Activated CD8-positive, alpha-beta T cell treated with anti-CD3 and anti-CD28 coated beads, Interleukin-2, amount 10 ng/mL, durations not matched to agents 7 days and 5 days (primary cell): ENCODE measurements at regions not wholly inside any gene's neighbourhood (a gene's known extent, or its start where the extent isn't known, plus 50 kb on each side); places are given as distances from the start of the nearest gene placed in this dataset.

Experiments used
- ATAC-seq: fragments of 150-1000 bp; cut with Tn5 transposase; one replicate; pipeline ENCODE4 v1.10.0; 2021; ENCODE audit warnings: moderate library complexity
- CTCF ChIA-PET: fragments of 350-600 bp; sonication (Branson Sonifier 250); formaldehyde crosslinking; loops from one replicate; lab custom pipeline; 2021; ENCODE audit warnings: antibody characterized with exemption; lab: Charles Lee
- POLR2A ChIA-PET: fragments of 350-600 bp; sonication (Branson Sonifier 250); formaldehyde crosslinking; loops from one replicate; lab custom pipeline; 2021; ENCODE audit warnings: antibody characterized with exemption; lab: Charles Lee
- DNase-seq: peaks from one replicate; pipeline ENCODE4 v3.0.0-alpha.2; 2020
- H3K27ac Mint-ChIP-seq: one replicate; pipeline ENCODE4 v1.8.0; 2021; ENCODE audit warnings: mild to moderate bottlenecking, mixed read lengths
- H3K27me3 Mint-ChIP-seq: one replicate; pipeline ENCODE4 v1.8.0; 2021; ENCODE audit warnings: low read depth, mixed read lengths
- H3K36me3 Mint-ChIP-seq: one replicate; pipeline ENCODE4 v1.8.0; 2021; ENCODE audit warnings: low read depth, mixed read lengths
- H3K4me1 Mint-ChIP-seq: one replicate; pipeline ENCODE4 v1.8.0; 2021; ENCODE audit warnings: low read depth, mixed read lengths
- H3K4me3 Mint-ChIP-seq: one replicate; pipeline ENCODE4 v1.8.0; 2021; ENCODE audit warnings: mild to moderate bottlenecking, mixed read lengths
- H3K9me3 Mint-ChIP-seq: one replicate; pipeline ENCODE4 v1.8.0; 2022; ENCODE audit warnings: mixed read lengths; ENCODE audit not compliant: insufficient read depth

- ChIA-PET POLR2A (no interaction called here), CTCF (no interaction called here)
- Mint-ChIP-seq H3K27me3 (peaks cover under 1% of the 10 kb centered on the region), H3K36me3 (no peaks in the 10 kb centered on the region), H3K9me3 (no peaks in the 10 kb centered on the region), H3K27ac (no peak overlapping the region), H3K4me3 (no peak overlapping the region), H3K4me1 (no peaks in the 10 kb centered on the region)
- DNase-seq (no peak), ATAC-seq (no peak)
Observed at GRCh38 chr9:134980516-134980915, 62.8 kb upstream of the FCN1 start.

GRCh38 chr9:134980991-134981390 lies 63.3 kb upstream of the FCN1 start:
- no peak overlapping the region for H3K27ac Mint-ChIP-seq
- POLR2A ChIA-PET = no interaction called here
- H3K9me3 Mint-ChIP-seq = no peaks in the 10 kb centered on the region
- DNase-seq (no peak), ATAC-seq (no peak)
- H3K27me3 Mint-ChIP-seq = no peaks in the 10 kb centered on the region
- H3K4me3 Mint-ChIP-seq = no peak overlapping the region
- no peaks in the 10 kb centered on the region for H3K36me3 Mint-ChIP-seq
- no peaks in the 10 kb centered on the region for H3K4me1 Mint-ChIP-seq
- CTCF ChIA-PET = no interaction called here

GRCh38 chr9:134981829-134982228 lies 64.1 kb upstream of the FCN1 start:
- Mint-ChIP-seq H3K27me3 (no peaks in the 10 kb centered on the region), H3K27ac (no peak overlapping the region), H3K36me3 (no peaks in the 10 kb centered on the region), H3K4me3 (no peak overlapping the region), H3K9me3 (no peaks in the 10 kb centered on the region), H3K4me1 (no peaks in the 10 kb centered on the region)
- no peak for ATAC-seq
- POLR2A ChIA-PET = no interaction called here
- CTCF ChIA-PET = interaction anchor here (1.0 kb wide), 1 partner anchor 284 kb away, joined by 3 read pairs; no protein-coding TSS in a partner anchor
- DNase-seq = no peak

- Mint-ChIP-seq H3K27me3 (no peaks in the 10 kb centered on the region), H3K9me3 (peaks cover 4% of the 10 kb centered on the region), H3K36me3 (no peaks in the 10 kb centered on the region), H3K4me1 (no peaks in the 10 kb centered on the region), H3K4me3 (no peak overlapping the region), H3K27ac (no peak overlapping the region)
- CTCF ChIA-PET = interaction anchor here (1.0 kb wide), 1 partner anchor 285 kb away, joined by 3 read pairs; no protein-coding TSS in a partner anchor
- ATAC-seq (no peak), DNase-seq (no peak)
- POLR2A ChIA-PET = no interaction called here
Observed at GRCh38 chr9:134982311-134982710, 64.6 kb upstream of the FCN1 start.

GRCh38 chr9:134983074-134983473 lies 65.4 kb upstream of the FCN1 start:
- DNase-seq (no peak), ATAC-seq (no peak)
- H3K27me3 Mint-ChIP-seq = no peaks in the 10 kb centered on the region
- ChIA-PET POLR2A (no interaction called here), CTCF (interaction anchor here (1.0 kb wide), 1 partner anchor 285 kb away, joined by 3 read pairs; no protein-coding TSS in a partner anchor)
- no peak overlapping the region for H3K4me3 Mint-ChIP-seq
- H3K36me3 Mint-ChIP-seq = no peaks in the 10 kb centered on the region
- no peak overlapping the region for H3K27ac Mint-ChIP-seq
- peaks cover 5% of the 10 kb centered on the region for H3K9me3 Mint-ChIP-seq
- no peaks in the 10 kb centered on the region for H3K4me1 Mint-ChIP-seq

- H3K4me3 Mint-ChIP-seq = no peak overlapping the region
- no peak overlapping the region for H3K27ac Mint-ChIP-seq
- ChIA-PET POLR2A (no interaction called here), CTCF (no interaction called here)
- H3K36me3 Mint-ChIP-seq = no peaks in the 10 kb centered on the region
- ATAC-seq (no peak), DNase-seq (no peak)
- no peaks in the 10 kb centered on the region for H3K4me1 Mint-ChIP-seq
- peaks cover 5% of the 10 kb centered on the region for H3K9me3 Mint-ChIP-seq
- H3K27me3 Mint-ChIP-seq = no peaks in the 10 kb centered on the region
Observed at GRCh38 chr9:134983506-134984371, 66.0 kb upstream of the FCN1 start.

- no peak overlapping the region for H3K27ac Mint-ChIP-seq
- ChIA-PET CTCF (no interaction called here), POLR2A (no interaction called here)
- peaks cover 5% of the 10 kb centered on the region for H3K9me3 Mint-ChIP-seq
- ATAC-seq = no peak
- no peaks in the 10 kb centered on the region for H3K4me1 Mint-ChIP-seq
- no peak overlapping the region for H3K4me3 Mint-ChIP-seq
- no peak for DNase-seq
- no peaks in the 10 kb centered on the region for H3K27me3 Mint-ChIP-seq
- no peaks in the 10 kb centered on the region for H3K36me3 Mint-ChIP-seq
Observed at GRCh38 chr9:134984372-134985265, 66.9 kb upstream of the FCN1 start.

- DNase-seq (no peak), ATAC-seq (no peak)
- ChIA-PET CTCF (no interaction called here), POLR2A (no interaction called here)
- Mint-ChIP-seq H3K27ac (no peak overlapping the region), H3K4me3 (no peak overlapping the region), H3K9me3 (peaks cover 5% of the 10 kb centered on the region), H3K27me3 (no peaks in the 10 kb centered on the region), H3K4me1 (no peaks in the 10 kb centered on the region), H3K36me3 (no peaks in the 10 kb centered on the region)
Observed at GRCh38 chr9:134985451-134985850, 67.7 kb upstream of the FCN1 start.

GRCh38 chr9:134986957-134987356 lies 69.2 kb upstream of the FCN1 start:
- no peaks in the 10 kb centered on the region for H3K36me3 Mint-ChIP-seq
- CTCF ChIA-PET = no interaction called here
- H3K4me1 Mint-ChIP-seq = no peaks in the 10 kb centered on the region
- POLR2A ChIA-PET = no interaction called here
- no peak for ATAC-seq
- no peak overlapping the region for H3K27ac Mint-ChIP-seq
- no peak overlapping the region for H3K4me3 Mint-ChIP-seq
- H3K9me3 Mint-ChIP-seq = peaks cover 5% of the 10 kb centered on the region
- no peak for DNase-seq
- no peaks in the 10 kb centered on the region for H3K27me3 Mint-ChIP-seq

- H3K36me3 Mint-ChIP-seq = no peaks in the 10 kb centered on the region
- H3K27ac Mint-ChIP-seq = no peak overlapping the region
- DNase-seq (no peak), ATAC-seq (no peak)
- no peaks in the 10 kb centered on the region for H3K27me3 Mint-ChIP-seq
- POLR2A ChIA-PET = no interaction called here
- peaks cover 5% of the 10 kb centered on the region for H3K9me3 Mint-ChIP-seq
- CTCF ChIA-PET = no interaction called here
- no peaks in the 10 kb centered on the region for H3K4me1 Mint-ChIP-seq
- no peak overlapping the region for H3K4me3 Mint-ChIP-seq
Observed at GRCh38 chr9:134987376-134987775, 69.7 kb upstream of the FCN1 start.

- H3K36me3 Mint-ChIP-seq = no peaks in the 10 kb centered on the region
- peaks cover 5% of the 10 kb centered on the region for H3K9me3 Mint-ChIP-seq
- H3K4me1 Mint-ChIP-seq = no peaks in the 10 kb centered on the region
- POLR2A ChIA-PET = no interaction called here
- CTCF ChIA-PET = no interaction called here
- no peak for ATAC-seq
- H3K27me3 Mint-ChIP-seq = no peaks in the 10 kb centered on the region
- no peak overlapping the region for H3K27ac Mint-ChIP-seq
- H3K4me3 Mint-ChIP-seq = no peak overlapping the region
- DNase-seq = no peak
Observed at GRCh38 chr9:134987906-134988700, 70.4 kb upstream of the FCN1 start.
